NCI-H2196 treated with DMSO at 0.1 percent for 48 hours (cell line): ENCODE measurements at regions not wholly inside any gene's neighbourhood (a gene's known extent, or its start where the extent isn't known, plus 50 kb on each side); places are given as distances from the start of the nearest gene placed in this dataset.
"Not testable (repeated sequence)": the region's sequence is repeated elsewhere in the genome, so short reads cannot be mapped to it uniquely, and the experiment has no call there.

Experiments
- DNase-seq: peaks from one replicate; lab custom pipeline; 2025; ENCODE audit not compliant: unreplicated experiment; lab: John Stamatoyannopoulos, UW

- not testable (repeated sequence) for DNase-seq
Measured at GRCh38 chr18:30839056-30839561, 203.4 kb downstream of the DSC3 start.

GRCh38 chr18:30828700-30829099, 213.8 kb downstream of the DSC3 start:
- no peak for DNase-seq

- no peak for DNase-seq
Measured at GRCh38 chr18:30819619-30820018, 222.9 kb downstream of the DSC3 start.

- no peak for DNase-seq
Measured at GRCh38 chr18:30814446-30814845, 228.1 kb downstream of the DSC3 start.

- no peak for DNase-seq
Measured at GRCh38 chr18:30811580-30811979, 231.0 kb downstream of the DSC3 start.

GRCh38 chr18:30810580-30810979, 232.0 kb downstream of the DSC3 start:
- DNase-seq: no peak

GRCh38 chr18:30806823-30807222, 235.7 kb downstream of the DSC3 start:
- DNase-seq: no peak

GRCh38 chr18:30800800-30801199, 241.7 kb downstream of the DSC3 start:
- DNase-seq: no peak

GRCh38 chr18:30792051-30792450, 250.5 kb downstream of the DSC3 start:
- DNase-seq: no peak

- not testable (repeated sequence) for DNase-seq
Measured at GRCh38 chr18:30788411-30788991, 254.0 kb downstream of the DSC3 start.

- DNase-seq: no peak
Measured at GRCh38 chr18:30787410-30787809, 255.1 kb downstream of the DSC3 start.

- DNase-seq: no peak
Measured at GRCh38 chr18:30781601-30782000, 260.9 kb downstream of the DSC3 start.

- DNase-seq: no peak
Measured at GRCh38 chr18:30775629-30776028, 266.9 kb downstream of the DSC3 start.

GRCh38 chr18:30772170-30772569, 270.4 kb downstream of the DSC3 start:
- DNase-seq: not testable (repeated sequence)

GRCh38 chr18:30766053-30766452, 276.5 kb downstream of the DSC3 start:
- DNase-seq: no peak

- no peak for DNase-seq
Measured at GRCh38 chr18:30765247-30765646, 277.3 kb downstream of the DSC3 start.

GRCh38 chr18:30763902-30764350, 278.6 kb downstream of the DSC3 start:
- DNase-seq: no peak

- no peak for DNase-seq
Measured at GRCh38 chr18:30754846-30755245, 287.7 kb downstream of the DSC3 start.

- DNase-seq: no peak
Measured at GRCh38 chr18:30748541-30748940, 294.0 kb downstream of the DSC3 start.

- no peak for DNase-seq
Measured at GRCh38 chr18:30746224-30746623, 296.3 kb downstream of the DSC3 start.

- no peak for DNase-seq
Measured at GRCh38 chr18:30743033-30743432, 299.5 kb downstream of the DSC3 start.

- DNase-seq: no peak
Measured at GRCh38 chr18:30730915-30731314, 311.6 kb downstream of the DSC3 start.

GRCh38 chr18:30727849-30728248, 314.7 kb downstream of the DSC3 start:
- DNase-seq: no peak
